Pancreas (tissue), 10 donors: ENCODE measurements at regions not wholly inside any gene's neighbourhood (a gene's known extent, or its start where the extent isn't known, plus 50 kb on each side); places are given as distances from the start of the nearest gene placed in this dataset.

ENCODE experiments used
- ATAC-seq, 4 donors: fragments of 200-7000 bp; cut with Tn5 transposase; one replicate each; pipeline versions ENCODE4 v1.8.0 to v1.9.1; 2020; ENCODE audit warnings: mild to moderate bottlenecking in 4 of 4, moderate library complexity in 4 of 4
- DNase-seq, 6 donors: peaks; one replicate each; pipeline ENCODE4 v3.0.0-alpha.2; 2020
- FAIRE-seq: peaks from 2 replicates; lab custom pipeline; 2012; peaks lifted over from hg19 to GRCh38; lab: Jason Lieb, UNC
- H3K27ac ChIP-seq, 4 donors: fragments of 200-600 bp; sonication (generic); 1 replicate in 3 of 4; 2 replicates in 1 of 4; pipeline versions ENCODE4 v1.5.0 to v1.8.0; 2020
- H3K27me3 ChIP-seq, 4 donors: fragments of 200-600 bp; one replicate each; pipeline ENCODE4 v1.8.0; 2021
- H3K36me3 ChIP-seq, 3 donors: fragments of 200-600 bp; sonication (generic) in 1 of 3; one replicate each; pipeline versions ENCODE4 v1.5.0 to v1.8.0; 2020 to 2021
- H3K4me1 ChIP-seq, 3 donors: fragments of 200-600 bp; one replicate each; pipeline ENCODE4 v1.8.0; 2021
- H3K4me3 ChIP-seq, 4 donors: fragments of 200-600 bp; sonication (generic) in 2 of 4; one replicate each; pipeline versions ENCODE4 v1.5.0 to v1.8.0; 2020 to 2021
- H3K9me3 ChIP-seq, 4 donors: fragments of 200-600 bp; one replicate each; pipeline ENCODE4 v1.8.0; 2021
- WGBS, 2 donors: extraction: QIAGEN DNeasy Blood & Tissue Kit; methylation state at CpG; one replicate each; pipeline ENCODE4 v1.1.7; 2013; 5-methylcytosine and 5-hydroxymethylcytosine counted together
- intact Hi-C, 3 donors: fragments of 100-400 bp; cut with DNase I; formaldehyde crosslinking; loops; one replicate each; pipeline versions ENCODE4 v1.11.1 to v1.14.2; 2022
- TF ChIP-seq, protein P1 (sequence below), 4 donors: fragments of 200-600 bp; sonication (generic) in 3 of 4; IDR thresholded peaks; one replicate each; pipeline versions ENCODE4 v1.5.0 to v1.8.0; 2021; ENCODE audit warnings: antibody characterized with exemption in 4 of 4
- donor health status: healthy with polysubstance abuse.
- donor health status: DM: no; HTN: no; CAD: no; lungs with moderate emphysema.
- donor health status: DM: no; HTN: no; CAD: no.
- donor health status: control.
- donor health status: control.
- donor health status: Bipolar disorder and iron deficiency.
- donor health status: DM: yes; HTN: yes; CAD: no.
- donor health status: DM: no; HTN: no; CAD: no.
- donor health status: DM: no; HTN: no; CAD: no.
- donor health status: DM: yes; HTN: yes; CAD: no.

DNA sequence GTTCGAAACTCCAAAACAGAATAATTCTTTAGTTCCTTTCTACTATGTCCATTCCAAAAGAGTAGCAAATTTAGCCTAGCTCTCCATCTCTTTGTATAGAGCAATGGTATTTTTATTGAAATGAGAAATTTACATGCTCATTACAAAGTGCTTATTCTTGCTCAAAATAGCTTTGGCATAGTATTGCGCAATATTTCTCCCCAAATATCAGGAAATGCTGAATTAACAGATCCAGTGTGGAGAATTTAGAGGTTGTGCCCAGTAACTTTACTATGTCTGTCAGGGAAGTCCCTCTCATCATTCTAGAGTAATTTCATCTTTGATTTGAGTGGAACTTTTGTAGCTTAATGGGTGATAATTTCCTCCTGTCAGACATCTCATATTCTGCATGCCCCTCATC is 425.9 kb upstream of the PIK3C3 start:
- no peaks in the 10 kb centered on the region for H3K9me3 ChIP-seq
- no peak for ATAC-seq
- no peaks in the 10 kb centered on the region for H3K4me1 ChIP-seq
- no peaks in the 10 kb centered on the region for H3K27me3 ChIP-seq
- H3K36me3 ChIP-seq, result no peaks in the 10 kb centered on the region
- TF ChIP-seq, protein P1, sequence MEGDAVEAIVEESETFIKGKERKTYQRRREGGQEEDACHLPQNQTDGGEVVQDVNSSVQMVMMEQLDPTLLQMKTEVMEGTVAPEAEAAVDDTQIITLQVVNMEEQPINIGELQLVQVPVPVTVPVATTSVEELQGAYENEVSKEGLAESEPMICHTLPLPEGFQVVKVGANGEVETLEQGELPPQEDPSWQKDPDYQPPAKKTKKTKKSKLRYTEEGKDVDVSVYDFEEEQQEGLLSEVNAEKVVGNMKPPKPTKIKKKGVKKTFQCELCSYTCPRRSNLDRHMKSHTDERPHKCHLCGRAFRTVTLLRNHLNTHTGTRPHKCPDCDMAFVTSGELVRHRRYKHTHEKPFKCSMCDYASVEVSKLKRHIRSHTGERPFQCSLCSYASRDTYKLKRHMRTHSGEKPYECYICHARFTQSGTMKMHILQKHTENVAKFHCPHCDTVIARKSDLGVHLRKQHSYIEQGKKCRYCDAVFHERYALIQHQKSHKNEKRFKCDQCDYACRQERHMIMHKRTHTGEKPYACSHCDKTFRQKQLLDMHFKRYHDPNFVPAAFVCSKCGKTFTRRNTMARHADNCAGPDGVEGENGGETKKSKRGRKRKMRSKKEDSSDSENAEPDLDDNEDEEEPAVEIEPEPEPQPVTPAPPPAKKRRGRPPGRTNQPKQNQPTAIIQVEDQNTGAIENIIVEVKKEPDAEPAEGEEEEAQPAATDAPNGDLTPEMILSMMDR (IDR thresholded peaks at IDR 0.05), result no peak
- H3K4me3 ChIP-seq, result no peak overlapping the region
- WGBS, 2 donors, result 66 to 80% methylated on average over 2 of the region's 2 CpGs
- no peak for DNase-seq
- H3K27ac ChIP-seq, result no peak overlapping the region
- intact Hi-C loops, result no loop called here
- FAIRE-seq, result no peak

DNA sequence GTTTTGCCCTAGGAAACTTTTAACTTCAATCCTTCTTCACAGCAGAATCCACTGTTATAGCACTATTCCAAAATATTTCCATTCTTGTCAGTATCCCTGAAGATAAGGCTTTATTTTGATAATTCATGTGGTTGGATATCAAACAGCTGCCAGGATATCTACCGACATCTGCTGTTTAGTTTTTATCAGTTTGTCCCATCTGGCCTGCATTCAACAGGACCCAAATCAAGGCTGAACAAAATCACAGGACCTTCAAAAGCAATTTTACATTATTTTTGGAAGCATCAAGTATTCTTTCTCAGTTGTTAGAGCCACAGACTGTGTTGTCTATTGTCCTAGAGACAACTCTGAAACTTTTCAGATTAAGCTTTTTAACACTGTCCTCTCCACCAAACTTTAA is 429.0 kb upstream of the PIK3C3 start:
- H3K27ac ChIP-seq, result no peak overlapping the region
- ATAC-seq, result no peak
- intact Hi-C loops, result no loop called here
- H3K9me3 ChIP-seq, result no peaks in the 10 kb centered on the region
- no peak overlapping the region for H3K4me3 ChIP-seq
- no peaks in the 10 kb centered on the region for H3K27me3 ChIP-seq
- no peak for FAIRE-seq
- H3K36me3 ChIP-seq, result no peaks in the 10 kb centered on the region
- no peaks in the 10 kb centered on the region for H3K4me1 ChIP-seq
- no peak for DNase-seq
- TF ChIP-seq, protein P1 (IDR thresholded peaks at IDR 0.05), result no peak
- whole genome bisulfite sequencing, 2 donors, result 24 to 32% methylated on average over 1 of the region's 1 CpG

DNA sequence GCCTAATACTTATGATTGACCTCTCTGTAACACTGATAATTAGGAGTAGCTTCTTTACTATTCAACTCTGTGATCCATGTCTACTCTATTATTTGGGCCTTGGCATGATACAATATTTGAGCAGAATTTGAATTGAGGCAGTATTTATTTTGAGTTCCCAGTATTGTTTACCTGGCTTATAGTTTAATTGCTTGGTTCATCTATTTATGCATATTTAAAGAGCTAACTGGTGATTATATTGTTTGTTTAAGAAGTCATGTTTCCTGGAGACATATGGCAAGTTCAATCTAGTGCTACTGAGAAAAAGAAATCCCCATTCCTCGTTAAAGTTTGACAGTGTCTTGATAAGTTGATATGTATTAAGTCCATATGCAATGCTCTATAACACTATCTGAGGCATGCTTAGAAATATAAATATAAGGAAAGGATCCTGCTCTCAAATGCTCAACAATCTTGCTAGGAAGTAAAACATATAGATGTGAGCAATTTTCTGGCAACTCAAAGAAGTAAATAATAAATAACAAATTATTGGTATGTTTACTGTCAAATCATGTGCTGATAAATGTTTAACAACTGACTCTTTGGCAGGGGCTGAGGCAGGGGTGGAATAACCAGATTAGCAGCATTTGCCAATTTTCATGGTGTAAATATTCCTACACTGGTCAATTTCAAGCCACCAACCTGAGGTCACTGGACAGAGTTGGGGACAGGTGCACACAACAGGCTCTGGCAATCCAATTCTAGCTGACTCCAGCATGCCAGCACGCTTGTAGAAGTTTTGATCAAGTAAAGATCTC is 430.2 kb upstream of the PIK3C3 start:
- H3K4me3 ChIP-seq, result no peak overlapping the region
- intact Hi-C loops, result no loop called here
- H3K27me3 ChIP-seq, result no peaks in the 10 kb centered on the region
- H3K27ac ChIP-seq, result no peak overlapping the region
- H3K4me1 ChIP-seq, result no peaks in the 10 kb centered on the region
- WGBS, 2 donors, result 21 to 28% methylated on average over 2 of the region's 2 CpGs
- no peaks in the 10 kb centered on the region for H3K36me3 ChIP-seq
- FAIRE-seq, result no peak
- no peak for DNase-seq
- no peak for ATAC-seq
- TF ChIP-seq, protein P1 (IDR thresholded peaks at IDR 0.05), result no peak
- no peaks in the 10 kb centered on the region for H3K9me3 ChIP-seq

DNA sequence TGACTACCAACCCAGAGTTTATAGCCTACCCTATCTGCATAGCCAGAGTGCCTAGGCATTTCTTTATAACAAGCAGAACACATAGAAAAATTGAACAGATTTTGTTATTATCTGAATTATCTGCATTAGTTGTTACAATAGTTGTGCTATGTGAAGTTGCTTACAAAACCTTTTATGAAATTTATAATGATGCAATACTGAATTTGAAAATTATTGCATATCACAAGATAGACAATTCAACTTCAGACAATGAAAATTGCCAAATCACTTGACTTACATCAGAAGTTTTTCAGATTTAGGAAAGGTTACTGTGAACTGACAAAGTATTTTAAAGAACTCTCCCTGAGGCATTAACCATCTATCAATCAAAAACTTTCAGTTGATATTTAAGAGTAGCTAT is 437.9 kb upstream of the PIK3C3 start:
- DNase-seq (no peak), ATAC-seq (no peak), FAIRE-seq (no peak)
- TF ChIP-seq, protein P1 (IDR thresholded peaks at IDR 0.05), result no peak
- intact Hi-C loops, result no loop called here
- Histone ChIP-seq H3K9me3 (no peaks in the 10 kb centered on the region), H3K4me3 (no peak overlapping the region), H3K27ac (no peak overlapping the region), H3K36me3 (no peaks in the 10 kb centered on the region), H3K27me3 (no peaks in the 10 kb centered on the region), H3K4me1 (no peaks in the 10 kb centered on the region)

DNA sequence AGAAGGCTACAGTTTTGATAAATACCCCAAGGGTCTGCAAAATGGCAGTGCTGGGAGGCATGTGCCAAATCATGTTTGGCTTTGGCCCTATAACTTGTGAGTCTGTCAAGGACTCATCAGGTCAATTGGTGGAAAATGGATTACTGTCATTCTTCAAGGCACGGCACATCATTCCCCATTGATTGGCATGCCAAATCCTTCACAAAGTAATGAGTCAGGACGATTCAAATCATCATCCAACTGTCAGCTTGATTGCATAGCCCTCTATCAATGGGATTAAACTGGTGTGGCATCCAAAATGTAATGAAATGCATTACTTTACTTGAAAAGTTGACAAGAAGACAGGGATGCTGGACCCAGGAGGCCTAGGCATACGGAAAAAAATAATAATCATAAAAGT is 441.6 kb upstream of the PIK3C3 start:
- H3K9me3 ChIP-seq, result no peaks in the 10 kb centered on the region
- H3K27me3 ChIP-seq, result no peaks in the 10 kb centered on the region
- TF ChIP-seq, protein P1 (IDR thresholded peaks at IDR 0.05), result no peak
- WGBS, 2 donors, result 49 to 56% methylated on average over 3 of the region's 3 CpGs
- H3K4me1 ChIP-seq, result no peaks in the 10 kb centered on the region
- no peak for FAIRE-seq
- intact Hi-C loops, result no loop called here
- DNase-seq, result no peak
- no peak overlapping the region for H3K27ac ChIP-seq
- no peaks in the 10 kb centered on the region for H3K36me3 ChIP-seq
- H3K4me3 ChIP-seq, result no peak overlapping the region
- ATAC-seq, result no peak
